Activated T-cell treated with anti-CD3 and anti-CD28 coated beads, Interleukin-2, amount 50 U/mL, for 1 hour (primary cell): ENCODE measurements at regions not wholly inside any gene's neighbourhood (a gene's known extent, or its start where the extent isn't known, plus 50 kb on each side); places are given as distances from the start of the nearest gene placed in this dataset.
"Not testable (repeated sequence)": the region's sequence is repeated elsewhere in the genome, so short reads cannot be mapped to it uniquely, and the experiment has no call there.

Source experiments
- DNase-seq: peaks from one replicate; pipeline ENCODE4 v3.0.0-alpha.2; 2020

DNA sequence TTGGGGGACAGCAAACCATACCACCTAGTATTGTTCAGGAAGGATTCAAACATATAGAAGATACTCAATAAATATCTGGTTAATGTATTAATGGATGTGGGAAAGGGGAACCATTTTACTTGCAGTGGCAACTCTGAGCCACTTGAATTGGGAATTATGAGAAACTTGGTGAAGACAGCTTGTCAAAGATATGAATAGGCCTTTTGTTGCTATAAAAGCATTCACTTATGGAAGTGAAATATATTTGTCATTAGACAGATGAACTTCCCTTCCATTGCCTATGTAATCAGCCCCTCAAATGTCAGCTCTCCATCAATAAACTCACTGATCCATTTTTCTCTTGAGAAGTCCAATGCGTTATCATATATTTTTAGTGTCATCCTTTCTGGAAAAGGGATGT is 56.1 kb downstream of the GPR85 start:
- DNase-seq: no peak

DNA sequence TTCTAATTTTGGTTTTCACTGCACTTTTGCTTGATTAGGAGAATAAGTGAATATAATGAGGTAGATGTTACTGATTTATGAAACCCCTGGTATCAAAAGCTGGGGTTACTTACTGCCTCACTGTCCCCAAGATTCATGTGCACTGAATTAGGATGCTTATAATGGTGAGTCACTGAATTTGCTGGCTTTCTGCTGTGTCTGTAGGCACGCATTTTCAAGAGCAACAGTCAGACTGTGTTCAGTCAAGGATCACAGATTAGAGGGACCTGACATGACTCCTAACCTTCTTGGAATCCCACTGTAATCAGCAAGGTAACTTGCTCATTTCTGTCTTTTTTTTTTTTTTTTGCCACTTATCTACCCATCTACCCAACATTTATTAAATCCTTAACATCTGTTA is 59.7 kb downstream of the GPR85 start:
- DNase-seq: no peak

DNA sequence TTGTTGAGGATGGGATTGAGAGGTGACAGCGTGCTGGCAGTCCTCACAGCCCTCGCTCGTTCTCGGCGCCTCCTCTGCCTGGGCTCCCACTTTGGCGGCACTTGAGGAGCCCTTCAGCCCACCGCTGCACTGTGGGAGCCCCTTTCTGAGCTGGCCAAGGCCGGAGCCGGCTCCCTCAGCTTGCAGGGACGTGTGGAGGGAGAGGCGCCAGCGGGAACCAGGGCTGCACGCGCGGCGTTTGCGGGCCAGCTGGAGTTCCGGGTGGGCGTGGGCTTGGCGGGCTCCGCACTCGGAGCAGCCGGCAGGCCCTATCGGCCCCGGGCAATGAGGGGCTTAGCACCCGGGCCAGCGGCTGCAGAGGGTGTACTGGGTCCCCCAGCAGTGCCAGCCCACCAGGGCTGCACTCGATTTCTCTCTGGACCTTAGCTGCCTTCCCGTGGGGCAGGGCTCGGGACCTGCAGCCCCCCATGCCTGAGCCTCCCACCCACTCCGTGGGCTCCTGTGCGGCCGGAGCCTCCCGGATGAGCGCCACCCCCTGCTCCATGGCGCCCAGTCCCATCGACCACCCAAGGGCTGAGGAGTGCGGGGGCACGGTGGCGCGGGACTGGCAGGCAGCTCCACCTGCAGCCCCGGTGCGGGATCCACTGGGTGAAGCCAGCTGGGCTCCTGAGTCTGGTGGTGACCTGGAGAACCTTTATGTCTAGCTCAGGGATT is 69.3 kb downstream of the GPR85 start:
- DNase-seq: not testable (repeated sequence)

DNA sequence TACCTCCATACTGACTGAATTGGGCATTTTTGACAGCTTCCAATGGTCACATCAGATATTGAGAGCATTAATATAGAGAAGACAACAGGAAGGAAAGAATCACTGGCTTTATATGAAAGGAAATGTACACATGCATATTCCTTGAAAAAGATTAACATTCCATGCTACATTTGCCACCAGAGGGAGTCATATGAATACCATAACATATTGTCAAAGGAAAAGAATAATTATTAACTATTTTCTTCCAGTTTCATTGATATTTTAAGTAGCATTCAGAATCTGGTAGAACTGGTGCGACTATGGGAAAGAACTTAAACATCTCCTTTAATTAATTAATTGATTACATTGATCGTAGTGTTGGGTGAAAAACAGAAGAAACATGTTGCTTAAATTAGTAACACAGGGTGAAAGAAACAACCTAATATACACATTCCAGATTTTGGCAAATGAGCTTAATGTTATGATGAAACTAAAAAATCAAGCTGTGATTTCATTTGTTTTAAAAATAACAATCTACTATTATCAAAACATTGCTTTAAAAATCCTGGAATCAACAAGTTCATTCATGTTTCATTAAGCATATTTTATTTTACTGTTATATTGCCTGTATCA is 71.5 kb downstream of the GPR85 start:
- DNase-seq: no peak

DNA sequence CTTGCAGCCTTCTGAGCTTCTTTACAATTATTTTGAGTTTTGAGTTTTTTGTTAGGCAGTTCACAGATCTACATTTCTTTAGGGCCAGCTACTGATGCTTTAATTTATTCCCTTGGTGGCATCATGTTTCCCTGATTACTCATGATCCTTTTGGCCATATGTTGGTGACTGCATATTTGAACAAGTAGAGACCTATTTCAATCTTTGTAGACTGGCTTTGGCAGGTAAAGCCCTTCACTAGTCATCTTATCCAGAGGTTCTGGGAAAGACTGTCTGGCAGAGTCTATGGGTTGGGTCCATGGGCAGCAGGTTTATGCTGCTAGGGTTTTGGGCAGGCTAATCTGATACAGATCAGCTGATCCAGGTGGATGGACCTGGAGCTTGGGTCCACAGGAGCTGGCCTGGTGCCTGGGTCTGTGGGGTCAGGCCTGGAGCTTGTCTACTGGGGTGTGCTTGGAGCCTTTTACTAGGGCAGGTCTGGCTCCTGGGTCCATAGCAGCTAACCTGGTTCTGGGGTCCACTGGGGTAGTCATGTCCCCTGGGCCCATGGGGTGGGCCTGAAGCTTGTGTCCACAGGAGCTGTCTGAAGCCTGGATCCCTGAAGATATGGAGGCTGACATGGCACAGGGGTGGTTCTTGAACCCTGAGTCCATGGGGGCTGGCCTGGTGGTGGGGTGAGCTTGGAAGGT is 72.7 kb downstream of the GPR85 start:
- no peak for DNase-seq

DNA sequence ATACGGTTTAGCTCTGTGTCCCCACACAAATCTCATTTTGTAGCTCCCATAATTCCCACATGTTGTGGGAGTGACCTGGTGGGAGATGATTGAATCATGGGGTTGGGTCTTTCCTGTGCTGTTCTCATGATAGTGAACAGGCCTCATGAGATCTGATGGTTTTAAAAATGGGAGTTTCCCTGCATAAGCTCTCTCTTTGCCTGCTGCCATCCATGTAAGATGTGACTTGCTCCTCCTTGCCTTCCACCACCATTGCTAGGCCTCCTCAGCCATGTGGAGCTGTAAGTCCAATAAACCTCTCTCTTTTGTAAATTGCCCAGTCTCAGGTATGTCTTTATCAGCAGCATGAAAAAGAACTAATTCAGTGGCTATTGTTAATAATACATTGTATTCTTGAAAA is 73.8 kb downstream of the GPR85 start:
- DNase-seq: not testable (repeated sequence)

DNA sequence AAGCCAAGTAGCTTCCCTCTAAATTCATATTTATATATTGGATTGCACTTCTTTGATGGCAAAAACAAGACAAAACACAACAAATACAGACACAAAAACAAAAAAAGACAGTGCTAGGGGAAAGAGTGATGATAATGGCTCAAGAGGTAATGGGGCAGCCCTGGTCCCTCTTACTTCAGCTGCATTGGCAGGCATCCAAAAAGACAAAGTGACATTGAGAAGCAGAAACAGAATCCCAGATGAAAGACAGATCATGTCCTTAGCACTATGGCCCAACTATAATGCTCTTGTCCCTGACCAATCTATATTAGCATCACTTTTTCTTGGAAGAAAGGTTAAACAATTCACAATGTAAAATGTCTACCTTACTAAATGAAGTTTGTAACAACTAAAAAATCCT is 76.2 kb downstream of the GPR85 start:
- DNase-seq: no peak

DNA sequence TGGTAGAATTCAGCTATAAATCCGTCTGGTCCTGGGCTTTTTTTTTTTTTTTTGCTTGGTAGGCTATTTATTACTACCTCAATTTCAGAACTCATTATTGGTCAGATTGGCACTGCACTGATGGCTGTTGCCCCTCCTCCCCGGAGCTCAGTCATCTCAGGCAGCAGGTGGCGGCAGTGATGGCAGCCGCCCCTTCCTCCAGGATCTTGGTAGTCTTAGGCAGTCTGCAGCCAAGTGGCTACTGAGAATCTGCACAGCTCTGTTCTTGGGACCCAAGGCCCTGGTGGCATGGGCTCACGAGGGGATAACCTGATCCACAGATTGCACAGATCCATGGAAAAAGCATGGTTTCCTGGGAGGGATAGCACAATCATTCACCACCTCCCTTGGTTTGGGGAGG is 77.9 kb downstream of the GPR85 start:
- DNase-seq: no peak

DNA sequence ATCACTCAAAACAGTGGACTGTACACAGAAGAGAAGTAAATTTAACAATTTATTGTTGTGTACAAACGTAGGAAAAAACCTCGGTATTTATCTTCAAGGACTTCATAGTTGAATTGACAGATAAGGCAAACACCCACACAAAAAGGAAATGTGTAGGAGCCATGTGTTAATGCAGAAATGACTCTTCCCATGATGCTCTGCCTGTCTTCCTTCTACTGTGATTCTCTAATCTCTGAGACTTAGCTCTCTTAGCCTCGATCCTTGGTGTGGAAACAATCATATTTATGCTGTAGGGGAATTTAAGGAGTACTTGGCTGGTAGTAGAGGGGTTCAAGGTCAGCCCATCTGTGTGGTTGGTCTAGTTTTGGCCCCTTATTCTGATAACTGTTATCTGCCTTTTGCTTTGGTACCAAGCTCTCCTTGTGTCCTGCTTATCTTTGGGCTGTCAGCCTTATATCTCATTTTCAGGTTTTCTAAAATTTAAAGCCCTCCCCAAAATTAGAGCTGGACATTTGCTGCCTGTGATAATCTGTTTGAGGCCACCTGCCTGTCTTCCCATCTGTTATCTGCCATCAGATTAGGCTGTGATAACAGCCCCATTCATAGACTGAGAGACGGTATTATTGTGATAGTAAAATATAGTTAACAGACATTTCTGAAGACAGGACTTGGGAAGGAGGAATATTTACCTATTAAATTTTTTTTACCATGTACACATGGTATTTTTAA is 81.7 kb downstream of the GPR85 start:
- DNase-seq: no peak

DNA sequence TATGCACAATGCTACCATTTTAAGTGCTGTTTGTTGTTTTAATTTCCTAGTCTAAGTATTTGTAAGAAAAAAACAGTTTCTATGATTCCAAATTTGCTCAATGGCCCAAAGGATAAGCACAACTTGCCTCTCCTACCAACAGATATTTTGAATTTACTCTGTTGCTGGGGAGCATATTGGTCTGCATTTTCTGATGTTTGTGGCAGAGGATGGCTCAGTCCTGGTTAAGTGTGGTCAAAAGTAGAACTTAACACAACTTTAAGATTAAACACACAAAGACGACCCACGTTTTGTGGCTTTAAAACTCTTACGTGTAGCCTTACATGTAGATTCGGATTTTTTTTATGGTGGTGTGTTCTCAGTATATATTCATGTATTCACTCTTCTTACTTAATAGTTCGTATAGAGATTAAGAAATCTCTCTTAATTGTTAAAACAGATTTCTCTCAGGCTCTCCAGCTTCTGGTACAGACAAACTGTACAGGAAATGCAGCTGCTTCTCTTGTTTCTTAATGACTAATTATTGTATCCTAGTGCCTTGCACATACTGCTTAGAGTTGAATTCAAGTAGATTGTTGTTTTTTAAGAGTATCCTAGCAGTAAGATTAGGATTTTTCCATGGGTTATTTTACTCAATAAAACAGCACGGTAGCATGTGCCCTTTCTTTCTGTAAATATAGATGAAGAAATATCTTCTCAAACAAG is 86.2 kb downstream of the GPR85 start:
- DNase-seq: no peak

DNA sequence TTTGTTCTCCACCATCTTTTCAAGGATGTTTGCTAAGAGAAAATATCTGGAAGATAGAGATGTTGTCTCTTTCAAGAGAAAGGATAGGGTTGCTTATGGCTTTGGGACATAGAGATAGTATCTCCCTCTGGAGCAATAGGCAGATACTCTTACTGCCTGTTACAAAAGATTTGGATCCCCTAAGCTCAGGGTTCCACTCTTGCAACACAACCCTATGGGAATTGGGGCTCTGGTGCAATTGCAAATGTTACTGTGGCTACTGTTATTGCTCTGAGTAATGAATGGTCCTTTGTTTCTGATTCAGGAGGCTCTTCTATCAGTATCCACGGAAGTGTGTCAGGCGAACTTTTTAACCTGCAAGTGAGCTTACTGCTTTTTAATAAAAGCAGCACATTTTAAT is 88.8 kb downstream of the GPR85 start:
- no peak for DNase-seq

DNA sequence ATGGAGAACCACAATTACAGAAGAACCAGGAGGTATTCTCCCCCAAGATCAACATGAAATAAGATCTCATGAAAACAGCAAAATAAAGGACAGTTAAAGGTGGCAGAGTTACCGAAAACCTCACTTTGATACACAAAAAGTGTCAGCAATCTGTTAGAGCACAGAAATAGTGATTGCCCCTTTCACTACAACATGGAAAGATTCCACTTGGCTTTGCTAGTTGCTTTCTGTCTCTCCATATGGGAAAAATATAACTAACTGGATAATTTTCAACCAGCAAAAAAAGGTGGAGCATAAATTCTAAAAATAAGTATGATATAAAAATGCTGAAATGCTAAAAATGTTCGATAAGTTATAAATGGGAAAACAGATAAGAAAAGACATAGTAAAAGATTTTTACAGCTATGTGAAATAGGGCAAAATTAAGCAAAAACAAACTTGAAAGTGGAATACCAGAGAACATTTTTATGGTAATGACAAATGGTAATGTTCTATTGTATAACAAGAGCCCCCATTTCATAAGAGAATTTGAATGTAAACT is 90.2 kb downstream of the GPR85 start:
- DNase-seq: no peak

DNA sequence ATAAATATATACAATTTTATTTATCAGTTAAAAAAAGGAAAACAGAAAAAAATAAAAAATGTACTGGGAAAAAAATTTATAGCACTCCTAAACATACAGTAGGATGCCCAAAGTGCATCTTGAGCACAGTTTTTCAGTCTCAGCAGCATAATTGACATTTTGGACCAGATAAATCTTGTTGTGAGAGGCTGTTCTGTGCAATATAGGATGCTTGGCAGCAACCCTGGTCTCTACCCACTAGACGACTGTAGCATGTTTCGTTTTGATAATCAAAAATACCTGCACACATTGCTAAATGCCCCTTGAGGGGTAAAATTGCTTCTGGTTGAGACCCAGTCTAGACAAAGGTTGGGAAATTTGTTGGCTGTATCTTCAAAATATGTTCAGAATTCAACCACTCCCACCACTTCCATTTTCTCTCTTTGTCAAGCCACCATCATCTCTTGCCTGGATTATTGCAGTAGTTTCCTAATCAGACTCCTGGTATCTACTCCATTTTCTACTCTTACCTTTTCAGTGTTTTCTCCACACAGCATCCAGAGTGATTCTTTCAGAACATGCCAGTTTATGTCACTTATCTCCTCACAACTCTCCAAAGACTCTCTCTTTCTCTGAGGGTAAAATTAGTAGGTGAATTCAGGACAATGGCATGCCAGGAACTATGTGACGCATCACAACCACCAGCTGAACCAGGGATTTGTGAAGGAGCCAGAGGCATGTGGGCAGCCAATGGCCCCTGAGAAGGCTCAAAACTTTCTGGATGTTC is 91.4 kb downstream of the GPR85 start:
- no peak for DNase-seq

DNA sequence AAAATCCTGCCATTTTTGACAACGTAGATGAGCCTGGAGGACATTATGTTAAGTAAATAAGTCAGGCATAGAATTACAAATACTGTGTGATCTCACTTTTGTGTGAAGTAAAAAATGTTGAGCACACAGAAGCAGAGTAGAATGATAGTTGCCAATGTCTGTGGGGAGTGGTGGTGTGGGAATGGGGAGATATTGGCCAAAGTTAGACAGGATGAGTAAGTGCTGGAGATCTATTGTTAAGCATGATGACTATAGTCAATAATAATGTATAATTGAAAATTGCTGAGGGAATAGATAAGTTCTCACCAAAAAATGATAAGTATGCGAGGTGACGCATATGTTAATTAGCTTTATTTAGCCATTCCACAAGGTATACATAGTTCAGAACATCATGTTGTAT is 92.0 kb downstream of the GPR85 start:
- DNase-seq: no peak

DNA sequence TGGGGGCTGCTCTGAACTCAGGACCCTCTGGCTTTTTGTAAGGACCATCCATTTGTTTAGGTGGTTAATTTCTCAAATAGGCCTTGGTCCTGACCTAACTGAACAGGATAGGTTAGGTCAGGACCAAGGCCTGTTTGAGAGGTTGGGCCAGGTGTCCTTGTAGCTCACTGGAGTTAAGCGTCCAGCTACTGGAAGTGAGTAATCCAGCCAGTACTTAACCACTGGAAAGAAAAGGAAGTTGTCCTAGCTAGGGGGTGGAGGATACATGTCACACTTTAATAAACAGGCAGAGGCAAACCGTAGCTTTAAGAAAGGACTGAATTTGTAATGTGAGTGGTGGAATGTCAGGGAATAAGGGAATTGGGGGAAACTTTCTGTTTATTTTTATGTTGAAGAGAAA is 96.0 kb downstream of the GPR85 start:
- DNase-seq: no peak

DNA sequence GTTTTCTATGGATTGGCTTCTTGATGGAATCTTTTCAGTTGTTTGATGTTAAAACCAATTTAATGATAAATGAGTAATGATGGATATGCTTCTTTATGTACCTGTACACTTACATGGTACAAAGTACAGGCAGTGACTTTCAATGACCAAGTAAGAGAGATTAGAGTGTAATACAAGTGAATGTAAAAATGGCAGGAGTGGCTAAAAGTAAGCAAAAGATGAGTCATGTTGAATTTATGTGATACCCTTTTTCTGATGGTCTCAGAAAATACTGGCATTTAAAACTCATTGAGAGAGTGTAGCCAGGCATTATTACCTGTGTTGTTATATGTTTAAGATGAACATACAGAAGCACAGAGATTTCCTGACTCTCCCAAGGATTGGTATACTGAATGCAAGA is 97.1 kb downstream of the GPR85 start:
- no peak for DNase-seq

DNA sequence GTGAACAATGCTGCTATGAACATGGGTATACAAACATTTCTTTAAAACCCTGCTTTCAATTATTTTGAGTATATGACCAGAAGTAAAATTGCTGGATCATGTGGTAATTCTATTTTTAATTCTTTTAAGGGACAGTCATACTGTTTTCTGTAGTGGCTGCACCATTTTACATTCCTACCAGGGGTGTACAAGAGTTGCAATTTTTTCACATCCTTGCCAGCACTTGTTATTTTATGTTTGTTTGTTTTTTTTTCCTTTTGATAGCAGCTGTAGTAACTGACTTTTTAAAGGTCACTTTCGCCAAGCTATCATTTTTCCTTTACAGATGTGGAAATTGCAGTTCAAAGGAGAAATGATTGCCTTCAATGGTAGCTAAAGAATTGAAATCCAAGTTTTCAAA is 99.5 kb downstream of the GPR85 start:
- no peak for DNase-seq

DNA sequence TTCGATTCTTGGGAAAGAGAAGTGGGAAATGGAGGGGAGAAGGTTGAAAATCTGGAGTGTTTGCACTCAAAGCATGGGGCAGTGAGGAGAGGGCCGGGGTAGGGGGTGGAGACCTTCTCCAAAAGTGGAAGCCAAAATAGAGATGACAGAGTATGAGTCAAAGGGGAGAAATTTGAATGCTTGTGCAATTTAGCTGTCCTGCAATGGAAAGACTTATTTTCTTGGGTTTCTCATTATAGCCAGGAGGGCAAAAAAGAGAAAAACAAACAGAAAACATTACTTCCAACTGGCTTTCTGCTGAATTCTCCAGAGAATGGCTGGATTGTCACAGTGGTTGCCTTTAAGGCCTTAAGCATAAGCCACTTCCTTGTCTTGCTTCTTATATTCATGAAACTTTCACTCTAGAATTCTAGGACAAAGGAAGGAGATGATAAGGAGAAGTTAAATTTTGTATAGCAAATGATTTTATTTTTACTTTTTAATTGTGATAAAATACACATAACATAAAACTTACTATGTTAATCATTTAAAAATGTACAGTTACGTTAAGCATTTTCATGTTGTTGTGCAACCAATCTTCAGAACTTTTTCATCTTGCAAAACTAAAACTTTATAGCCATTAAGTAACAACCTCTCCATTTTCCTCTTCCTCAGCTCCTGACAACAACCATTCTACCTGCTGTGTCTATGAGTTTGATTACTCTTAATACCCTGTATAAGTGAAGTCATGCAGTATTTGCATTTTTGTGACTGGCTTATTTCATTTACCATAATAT is 100.2 kb downstream of the GPR85 start:
- DNase-seq: no peak

DNA sequence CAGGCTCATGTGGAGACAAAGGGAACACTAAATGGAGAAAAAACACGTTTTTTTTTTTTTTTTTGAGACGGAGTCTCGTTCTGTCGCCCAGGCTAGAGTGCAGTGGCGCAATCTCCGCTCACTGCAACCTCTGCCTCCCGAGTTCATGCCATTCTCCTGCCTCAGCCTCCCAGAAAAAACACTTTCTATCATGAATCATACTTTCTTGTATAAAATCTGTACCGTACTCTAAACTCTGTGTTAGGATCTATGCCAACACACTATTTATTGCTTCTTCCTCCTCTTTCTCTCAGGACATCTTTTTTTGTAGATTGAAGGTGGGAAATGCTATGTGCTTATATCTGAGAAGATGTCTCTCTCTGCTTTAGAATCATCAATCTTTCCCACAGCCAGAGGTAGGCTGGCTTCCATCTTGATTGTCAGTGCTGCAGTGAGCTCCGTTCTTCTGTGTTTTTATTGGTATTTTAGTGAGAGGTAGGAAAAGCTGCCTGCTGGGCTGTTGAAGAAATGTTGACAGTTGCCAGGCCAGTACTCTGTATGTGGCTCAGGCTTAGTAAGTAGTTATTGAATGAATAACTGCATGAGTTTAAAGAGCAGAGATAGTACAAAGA is 101.1 kb downstream of the GPR85 start:
- no peak for DNase-seq

DNA sequence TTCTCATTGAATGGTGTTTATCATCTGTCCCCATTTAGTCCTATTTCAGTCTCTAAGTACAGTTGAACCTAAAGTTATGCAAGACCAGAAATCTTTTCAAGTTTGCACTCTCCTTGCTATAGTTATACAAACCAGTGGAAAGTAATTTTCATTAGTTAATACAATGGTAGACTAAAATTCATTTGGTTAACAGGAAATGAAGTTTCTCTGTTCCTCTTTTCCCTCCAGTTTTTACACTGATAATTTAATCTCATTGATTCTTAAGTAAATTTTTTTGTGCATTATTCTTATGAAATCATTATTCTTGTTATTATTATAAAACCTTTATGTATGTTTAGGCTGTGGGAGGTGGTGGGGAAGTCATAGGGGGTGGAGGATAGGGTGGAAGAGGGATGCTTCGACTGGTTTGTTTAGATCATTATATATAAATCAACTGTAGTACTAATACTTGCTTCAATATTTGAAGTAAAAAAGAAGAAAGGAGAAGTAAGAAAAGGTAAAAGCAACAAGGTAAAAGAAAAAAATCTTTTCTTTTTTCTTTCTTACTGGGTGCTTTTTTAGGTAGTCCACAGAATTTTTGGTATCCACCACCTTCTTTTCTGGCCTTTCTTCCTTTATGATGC is 104.1 kb downstream of the GPR85 start:
- no peak for DNase-seq
